Uterus (tissue), 3 donors: ENCODE measurements at regions not wholly inside any gene's neighbourhood (a gene's known extent, or its start where the extent isn't known, plus 50 kb on each side); places are given as distances from the start of the nearest gene placed in this dataset.

ENCODE experiments used
- DNase-seq, 2 donors: peaks; one replicate each; pipeline ENCODE4 v3.0.0-alpha.2; 2019 to 2020
- H3K27ac ChIP-seq, 2 donors: fragments of 200-600 bp; sonication (generic); 1 replicate in 1 of 2; 2 replicates in 1 of 2; pipeline ENCODE4 v1.5.1; 2016 to 2018
- H3K27me3 ChIP-seq, 2 donors: fragments of 200-600 bp; sonication (generic); one replicate each; pipeline ENCODE4 v1.5.1; 2018 to 2019; ENCODE audit warnings: control low read depth in 1 of 2
- H3K36me3 ChIP-seq, 2 donors: fragments of 200-600 bp; sonication (generic); one replicate each; pipeline ENCODE4 v1.5.1; 2019; ENCODE audit warnings: control low read depth in 1 of 2
- H3K4me1 ChIP-seq, 2 donors: fragments of 200-600 bp; sonication (generic); one replicate each; pipeline ENCODE4 v1.5.1; 2018 to 2019; ENCODE audit warnings: control low read depth in 1 of 2
- H3K4me3 ChIP-seq, 2 donors: fragments of 200-600 bp; sonication (generic); 1 replicate in 1 of 2; 2 replicates in 1 of 2; pipeline ENCODE4 v1.5.1; 2018 to 2019; ENCODE audit warnings: mild to moderate bottlenecking in 1 of 2
- H3K9me3 ChIP-seq, 2 donors: fragments of 200-600 bp; sonication (generic); one replicate each; pipeline ENCODE4 v1.5.1; 2019; ENCODE audit warnings: control low read depth in 1 of 2
- CTCF ChIP-seq, 4 experiments: fragments of 200-600 bp in 2 of 4; fragments of 450-650 bp in 2 of 4; sonication (generic) in 2 of 4; IDR thresholded peaks; one replicate each; pipeline ENCODE4 v1.5.1; 2016 to 2019; ENCODE audit warnings: antibody characterized with exemption in 4 of 4, mild to moderate bottlenecking in 2 of 4, moderate library complexity in 1 of 4
- POLR2A ChIP-seq, 2 donors: fragments of 450-650 bp; IDR thresholded peaks; one replicate each; pipeline ENCODE4 v1.6.1; 2016; ENCODE audit warnings: antibody characterized with exemption in 2 of 2, mild to moderate bottlenecking in 1 of 2, moderate library complexity in 1 of 2
- intact Hi-C: fragments of 100-400 bp; cut with DNase I; formaldehyde crosslinking; loops from one replicate; pipeline ENCODE4 v1.15.1; 2023; ENCODE audit warnings: low total_unique reads
- donor health status: DM: yes; HTN: yes; CAD: no.

DNA sequence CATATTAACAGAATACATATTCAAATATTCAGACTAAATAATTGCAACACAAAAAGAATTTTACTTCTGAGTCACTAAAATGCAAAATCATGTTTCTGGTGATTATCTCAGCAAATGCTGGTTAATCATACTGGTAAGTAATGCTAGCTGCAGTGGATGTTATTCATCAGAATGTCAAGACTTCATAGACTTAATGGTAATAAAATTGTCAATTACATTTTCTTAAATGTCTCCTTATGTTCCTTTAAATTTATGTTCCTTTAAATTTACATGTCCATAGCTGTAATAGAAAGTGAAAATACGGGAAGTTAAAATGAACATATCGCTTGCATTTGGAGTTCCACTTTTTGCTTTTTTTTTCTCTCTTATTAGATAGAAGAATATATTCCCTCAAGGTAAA, 853.0 kb downstream of the SLITRK6 start:
- no peak overlapping the region for H3K27ac ChIP-seq
- no peak for DNase-seq
- no peaks in the 10 kb centered on the region for H3K36me3 ChIP-seq
- no peaks in the 10 kb centered on the region for H3K27me3 ChIP-seq
- TF ChIP-seq POLR2A (IDR thresholded peaks at IDR 0.05): no peak
- no peak for TF ChIP-seq CTCF (IDR thresholded peaks at IDR 0.05)
- H3K9me3 ChIP-seq: no peaks in the 10 kb centered on the region
- no peak overlapping the region for H3K4me3 ChIP-seq
- no peaks in the 10 kb centered on the region for H3K4me1 ChIP-seq
- intact Hi-C loops: no loop called here

GRCh38 chr13:84940798-84941197, 858.4 kb downstream of the SLITRK6 start:
- Histone ChIP-seq H3K27me3 (no peaks in the 10 kb centered on the region), H3K4me1 (no peaks in the 10 kb centered on the region), H3K36me3 (no peaks in the 10 kb centered on the region), H3K27ac (no peak overlapping the region), H3K4me3 (no peak overlapping the region), H3K9me3 (no peaks in the 10 kb centered on the region)
- intact Hi-C loops: no loop called here
- TF ChIP-seq CTCF (IDR thresholded peaks at IDR 0.05) (no peak), POLR2A (IDR thresholded peaks at IDR 0.05) (no peak)
- no peak for DNase-seq

- Histone ChIP-seq H3K36me3 (no peaks in the 10 kb centered on the region), H3K4me1 (no peaks in the 10 kb centered on the region), H3K27me3 (no peaks in the 10 kb centered on the region), H3K27ac (no peak overlapping the region), H3K4me3 (no peak overlapping the region), H3K9me3 (no peaks in the 10 kb centered on the region)
- intact Hi-C loops: no loop called here
- TF ChIP-seq POLR2A (IDR thresholded peaks at IDR 0.05) (no peak), CTCF (IDR thresholded peaks at IDR 0.05) (no peak)
- no peak for DNase-seq
Observed at GRCh38 chr13:84940167-84940566, 859.1 kb downstream of the SLITRK6 start.

DNA sequence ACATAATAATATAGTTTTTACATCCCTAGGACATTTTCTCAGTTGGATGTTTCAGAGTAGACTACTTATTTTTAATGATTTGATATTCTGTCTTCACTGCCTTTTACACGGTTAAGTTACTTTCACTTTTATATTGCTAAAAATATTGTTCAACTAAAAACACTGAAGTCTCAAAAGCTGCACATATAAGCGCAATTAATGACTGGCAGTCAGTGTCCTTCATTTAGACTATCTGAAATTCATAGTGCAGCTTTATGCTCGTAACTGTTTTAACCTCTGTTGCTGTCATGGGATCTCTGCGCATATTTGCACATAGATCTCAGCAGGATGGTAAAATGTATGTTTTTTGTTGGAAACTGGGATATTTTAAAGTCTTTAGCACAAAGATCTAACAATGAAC, 864.3 kb downstream of the SLITRK6 start:
- no peak overlapping the region for H3K4me3 ChIP-seq
- H3K36me3 ChIP-seq: no peaks in the 10 kb centered on the region
- TF ChIP-seq CTCF (IDR thresholded peaks at IDR 0.05) (no peak), POLR2A (IDR thresholded peaks at IDR 0.05) (no peak)
- intact Hi-C loops: no loop called here
- no peak for DNase-seq
- no peaks in the 10 kb centered on the region for H3K4me1 ChIP-seq
- no peaks in the 10 kb centered on the region for H3K9me3 ChIP-seq
- no peak overlapping the region for H3K27ac ChIP-seq
- no peaks in the 10 kb centered on the region for H3K27me3 ChIP-seq

DNA sequence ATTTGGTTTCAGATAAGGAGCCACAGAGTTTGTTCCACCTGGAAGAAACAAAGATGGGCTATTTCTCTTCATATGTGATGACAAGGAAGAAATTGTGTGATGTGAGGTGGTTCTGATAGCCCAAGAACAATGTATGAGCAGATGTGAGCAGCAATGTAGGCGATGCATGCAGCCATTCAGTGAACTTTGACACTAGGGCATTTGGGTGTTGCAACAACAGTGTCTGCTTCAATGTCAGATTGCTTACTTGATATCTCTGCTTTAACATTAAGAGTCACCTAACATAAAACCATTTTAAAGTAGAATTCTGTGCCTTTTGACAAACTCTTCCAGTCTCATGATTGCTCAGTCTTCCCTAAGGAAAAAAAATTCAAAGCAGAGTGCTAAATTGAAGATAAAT, 865.4 kb downstream of the SLITRK6 start:
- H3K36me3 ChIP-seq: no peaks in the 10 kb centered on the region
- TF ChIP-seq CTCF (IDR thresholded peaks at IDR 0.05): no peak
- no peak for TF ChIP-seq POLR2A (IDR thresholded peaks at IDR 0.05)
- no peaks in the 10 kb centered on the region for H3K9me3 ChIP-seq
- H3K27me3 ChIP-seq: no peaks in the 10 kb centered on the region
- no peak overlapping the region for H3K4me3 ChIP-seq
- intact Hi-C loops: no loop called here
- no peak overlapping the region for H3K27ac ChIP-seq
- no peaks in the 10 kb centered on the region for H3K4me1 ChIP-seq
- DNase-seq: no peak
